GM12878 (cell line): ENCODE measurements at regions not wholly inside any gene's neighbourhood (a gene's known extent, or its start where the extent isn't known, plus 50 kb on each side); places are given as distances from the start of the nearest gene placed in this dataset.

Experiments
- ATAC-seq: fragments of 200-7000 bp; cut with Tn5 transposase; 3 replicates; pipeline ENCODE4 v1.9.1; 2020; ENCODE audit warnings: mild to moderate bottlenecking, moderate library complexity
- BruUV-seq: library from RNA; stranded (reverse); fragments of 400-500 nt; replicated peaks from 2 replicates; lab custom pipeline; 2021; lab: Mats Ljungman, UMichigan
- CTCF ChIA-PET: fragments of 300-600 bp; sonication (Branson Sonifier 250); formaldehyde crosslinking; extraction: SDS; loops from one replicate; lab custom pipeline; 2021; ENCODE audit warnings: inconsistent platforms; lab: Yijun Ruan, JAX
- POLR2A ChIA-PET: fragments of 350-600 bp; formaldehyde crosslinking; extraction: SDS; loops from one replicate; lab custom pipeline; 2021; ENCODE audit warnings: inconsistent platforms; lab: Charles Lee
- RAD21 ChIA-PET: fragments of 300-600 bp; sonication (Branson Sonifier 250); formaldehyde crosslinking; loops from one replicate; lab custom pipeline; 2023; ENCODE audit warnings: antibody characterized with exemption; ENCODE audit not compliant: unreplicated experiment; lab: Charles Lee
- SMC1A ChIA-PET: fragments of 300-600 bp; sonication (Branson Sonifier 250); formaldehyde crosslinking; loops from one replicate; lab custom pipeline; 2023; ENCODE audit not compliant: unreplicated experiment, uncharacterized antibody; lab: Charles Lee
- DNase-seq: peaks from one replicate; pipeline ENCODE4 v3.0.0-alpha.2; 2011; ENCODE audit warnings: low read depth, low spot score
- FAIRE-seq: peaks from 3 replicates; lab custom pipeline; 2011; peaks lifted over from hg19 to GRCh38; lab: Jason Lieb, UNC
- H2AFZ ChIP-seq: 2 replicates; pipeline ENCODE4 v1.6.0; 2011; ENCODE audit warnings: low read depth, low read length, control low read depth; ENCODE audit not compliant: control insufficient read depth
- H3K27ac ChIP-seq: 2 replicates; pipeline ENCODE4 v1.5.1; 2011; ENCODE audit warnings: control low read depth; ENCODE audit not compliant: control insufficient read depth, insufficient read depth
- H3K27me3 ChIP-seq, 2 experiments: replicated peaks in 1 of 2; 2 replicates each; pipeline versions ENCODE4 v1.6.0 to v1.6.1; 2011; ENCODE audit warnings: low read length in 1 of 2; ENCODE audit not compliant: control insufficient read depth in 2 of 2, insufficient read depth in 2 of 2
- H3K36me3 ChIP-seq, 2 experiments: 2 replicates each; pipeline ENCODE4 v1.5.1; 2011; ENCODE audit warnings: low read length in 1 of 2; ENCODE audit not compliant: control insufficient read depth in 2 of 2, insufficient read depth in 2 of 2
- H3K4me1 ChIP-seq: 2 replicates; pipeline ENCODE4 v1.6.1; 2011; ENCODE audit warnings: mild to moderate bottlenecking, low read length, moderate library complexity, mixed read lengths; ENCODE audit not compliant: control insufficient read depth, insufficient read depth
- H3K4me2 ChIP-seq: 2 replicates; pipeline ENCODE4 v1.6.0; 2011; ENCODE audit warnings: control low read depth; ENCODE audit not compliant: control insufficient read depth, insufficient read depth
- H3K4me3 ChIP-seq: fragments of 200-600 bp; sonication (generic); 2 replicates; pipeline ENCODE4 v1.5.1; 2016
- H3K79me2 ChIP-seq: 2 replicates; pipeline ENCODE4 v1.6.0; 2011; ENCODE audit warnings: low read length; ENCODE audit not compliant: control insufficient read depth, insufficient read depth
- H3K9ac ChIP-seq: 2 replicates; pipeline ENCODE4 v1.8.0; 2011; ENCODE audit warnings: low read length, control low read depth, mixed read lengths; ENCODE audit not compliant: control insufficient read depth, insufficient read depth
- H3K9me3 ChIP-seq: replicated peaks from 3 replicates; pipeline ENCODE4 v1.5.1; 2011; ENCODE audit warnings: mild to moderate bottlenecking, low read length; ENCODE audit not compliant: control insufficient read depth, insufficient read depth
- H4K20me1 ChIP-seq: 2 replicates; pipeline ENCODE4 v1.6.0; 2011; ENCODE audit not compliant: control insufficient read depth, insufficient read depth
- IKZF1 ChIP-seq: fragments of 450-650 bp; conservative IDR thresholded peaks from 2 replicates; pipeline ENCODE4 v1.6.1; 2017; ENCODE audit warnings: antibody characterized with exemption, mild to moderate bottlenecking
- IKZF2 ChIP-seq, 2 experiments: fragments of 450-650 bp; IDR thresholded peaks; 2 replicates each; pipeline ENCODE4 v1.6.1; 2017; ENCODE audit warnings: mild to moderate bottlenecking in 2 of 2, moderate library complexity in 2 of 2
- NFIC ChIP-seq: IDR thresholded peaks from 2 replicates; pipeline ENCODE4 v1.6.1; 2012; ENCODE audit warnings: low read depth, mild to moderate bottlenecking, inconsistent platforms, low read length, moderate library complexity
- POLR2A ChIP-seq: IDR thresholded peaks from 2 replicates; pipeline ENCODE4 v1.6.1; 2011; ENCODE audit warnings: low read depth, mild to moderate bottlenecking, low read length
- POU2F2 ChIP-seq: IDR thresholded peaks from 3 replicates; pipeline ENCODE4 v1.6.1; 2011; ENCODE audit warnings: low read depth, mild to moderate bottlenecking, low read length, borderline replicate concordance
- YBX1 ChIP-seq: fragments of 450-650 bp; IDR thresholded peaks from 2 replicates; pipeline ENCODE4 v1.6.1; 2016; ENCODE audit warnings: antibody characterized with exemption
- ZNF384 ChIP-seq: IDR thresholded peaks from 2 replicates; pipeline ENCODE4 v1.6.1; 2012; ENCODE audit warnings: low read depth, mild to moderate bottlenecking, low read length, improper control_type of control experiment, borderline replicate concordance
- WGBS: methylation state at CpG from one replicate; pipeline ENCODE4 v1.1.6; 2016; ENCODE audit warnings: low lambda C conversion rate; ENCODE audit not compliant: insufficient replicate concordance, insufficient coverage; ENCODE audit errors: missing lambda C conversion rate; 5-methylcytosine and 5-hydroxymethylcytosine counted together
- in situ Hi-C: fragments of 300-500 bp; cut with MboI; formaldehyde crosslinking; loops from 9 replicates; pipeline ENCODE4 v1.14.3; 2018; ENCODE audit warnings: mixed read lengths
- intact Hi-C: fragments of 100-400 bp; cut with micrococcal nuclease; formaldehyde crosslinking; loops from one replicate; pipeline ENCODE4 v1.14.2; 2022; ENCODE audit not compliant: unreplicated experiment
- TF ChIP-seq, protein P1 (sequence below): fragments of 450-650 bp; IDR thresholded peaks from 2 replicates; pipeline ENCODE4 v1.6.1; 2017; ENCODE audit warnings: mild to moderate bottlenecking
- TF ChIP-seq, protein P2 (sequence below): IDR thresholded peaks from 2 replicates; pipeline ENCODE4 v1.6.1; 2012; ENCODE audit warnings: mild to moderate bottlenecking, low read depth, low read length
- TF ChIP-seq, protein P3 (sequence below): fragments of 150-350 bp; IDR thresholded peaks from 2 replicates; pipeline ENCODE4 v1.6.1; 2014; ENCODE audit warnings: mild to moderate bottlenecking, low read depth, low read length
- TF ChIP-seq, protein P4 (sequence below): fragments of 450-650 bp; IDR thresholded peaks from 2 replicates; pipeline ENCODE4 v1.6.1; 2016; ENCODE audit warnings: mild to moderate bottlenecking
- TF ChIP-seq, protein P5 (sequence below): fragments of 450-650 bp; IDR thresholded peaks from 2 replicates; pipeline ENCODE4 v1.6.1; 2018; ENCODE audit warnings: borderline replicate concordance, mild to moderate bottlenecking; ENCODE audit not compliant: partially characterized antibody
- TF ChIP-seq, protein P6 (sequence below): fragments of 450-650 bp; conservative IDR thresholded peaks from 2 replicates; pipeline ENCODE4 v1.6.1; 2017; ENCODE audit warnings: mild to moderate bottlenecking, moderate library complexity

DNA sequence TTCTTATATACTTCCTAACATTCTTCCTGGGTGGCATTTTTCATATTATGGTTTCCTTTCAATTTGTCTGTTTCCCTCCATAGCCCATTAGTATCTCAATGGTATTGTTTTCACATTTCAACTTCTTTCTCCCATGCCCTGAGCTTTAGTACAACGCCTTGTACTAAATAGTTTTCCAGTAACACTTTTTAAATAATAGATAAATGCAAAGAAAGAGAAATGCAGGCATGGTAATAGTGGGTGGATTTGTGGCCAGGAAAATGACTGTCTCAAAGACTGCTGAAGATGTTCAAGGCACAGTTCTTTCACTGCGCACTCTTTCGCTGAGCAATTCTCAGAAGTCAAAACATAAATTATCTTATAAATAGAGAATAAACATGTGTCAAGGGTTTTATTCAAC lies 145.1 kb downstream of the LCA5 start:
- FAIRE-seq (no peak), ATAC-seq (no peak), DNase-seq (no peak)
- Histone ChIP-seq H3K4me1 (no peaks in the 10 kb centered on the region), H3K4me2 (no peak overlapping the region), H3K4me3 (no peak overlapping the region), H3K27ac (no peak overlapping the region), H3K9ac (no peak overlapping the region), H3K27me3 (no peaks in the 10 kb centered on the region), H3K79me2 (no peaks in the 10 kb centered on the region), H3K36me3 (no peaks in the 10 kb centered on the region), H2AFZ (no peak overlapping the region), H3K9me3 (no peaks in the 10 kb centered on the region), H4K20me1 (no peaks in the 10 kb centered on the region)
- 65% methylated on average over 3 of the region's 3 CpGs for WGBS
- no TSS peak for BruUV-seq
- in situ Hi-C loops, result no loop called here
- intact Hi-C loops, result no loop called here
- ChIA-PET RAD21 (no interaction called here), SMC1A (no interaction called here), CTCF (no interaction called here), POLR2A (no interaction called here)
- TF ChIP-seq, protein P1, sequence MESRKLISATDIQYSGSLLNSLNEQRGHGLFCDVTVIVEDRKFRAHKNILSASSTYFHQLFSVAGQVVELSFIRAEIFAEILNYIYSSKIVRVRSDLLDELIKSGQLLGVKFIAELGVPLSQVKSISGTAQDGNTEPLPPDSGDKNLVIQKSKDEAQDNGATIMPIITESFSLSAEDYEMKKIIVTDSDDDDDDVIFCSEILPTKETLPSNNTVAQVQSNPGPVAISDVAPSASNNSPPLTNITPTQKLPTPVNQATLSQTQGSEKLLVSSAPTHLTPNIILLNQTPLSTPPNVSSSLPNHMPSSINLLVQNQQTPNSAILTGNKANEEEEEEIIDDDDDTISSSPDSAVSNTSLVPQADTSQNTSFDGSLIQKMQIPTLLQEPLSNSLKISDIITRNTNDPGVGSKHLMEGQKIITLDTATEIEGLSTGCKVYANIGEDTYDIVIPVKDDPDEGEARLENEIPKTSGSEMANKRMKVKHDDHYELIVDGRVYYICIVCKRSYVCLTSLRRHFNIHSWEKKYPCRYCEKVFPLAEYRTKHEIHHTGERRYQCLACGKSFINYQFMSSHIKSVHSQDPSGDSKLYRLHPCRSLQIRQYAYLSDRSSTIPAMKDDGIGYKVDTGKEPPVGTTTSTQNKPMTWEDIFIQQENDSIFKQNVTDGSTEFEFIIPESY, result no peak
- TF ChIP-seq, protein P2, sequence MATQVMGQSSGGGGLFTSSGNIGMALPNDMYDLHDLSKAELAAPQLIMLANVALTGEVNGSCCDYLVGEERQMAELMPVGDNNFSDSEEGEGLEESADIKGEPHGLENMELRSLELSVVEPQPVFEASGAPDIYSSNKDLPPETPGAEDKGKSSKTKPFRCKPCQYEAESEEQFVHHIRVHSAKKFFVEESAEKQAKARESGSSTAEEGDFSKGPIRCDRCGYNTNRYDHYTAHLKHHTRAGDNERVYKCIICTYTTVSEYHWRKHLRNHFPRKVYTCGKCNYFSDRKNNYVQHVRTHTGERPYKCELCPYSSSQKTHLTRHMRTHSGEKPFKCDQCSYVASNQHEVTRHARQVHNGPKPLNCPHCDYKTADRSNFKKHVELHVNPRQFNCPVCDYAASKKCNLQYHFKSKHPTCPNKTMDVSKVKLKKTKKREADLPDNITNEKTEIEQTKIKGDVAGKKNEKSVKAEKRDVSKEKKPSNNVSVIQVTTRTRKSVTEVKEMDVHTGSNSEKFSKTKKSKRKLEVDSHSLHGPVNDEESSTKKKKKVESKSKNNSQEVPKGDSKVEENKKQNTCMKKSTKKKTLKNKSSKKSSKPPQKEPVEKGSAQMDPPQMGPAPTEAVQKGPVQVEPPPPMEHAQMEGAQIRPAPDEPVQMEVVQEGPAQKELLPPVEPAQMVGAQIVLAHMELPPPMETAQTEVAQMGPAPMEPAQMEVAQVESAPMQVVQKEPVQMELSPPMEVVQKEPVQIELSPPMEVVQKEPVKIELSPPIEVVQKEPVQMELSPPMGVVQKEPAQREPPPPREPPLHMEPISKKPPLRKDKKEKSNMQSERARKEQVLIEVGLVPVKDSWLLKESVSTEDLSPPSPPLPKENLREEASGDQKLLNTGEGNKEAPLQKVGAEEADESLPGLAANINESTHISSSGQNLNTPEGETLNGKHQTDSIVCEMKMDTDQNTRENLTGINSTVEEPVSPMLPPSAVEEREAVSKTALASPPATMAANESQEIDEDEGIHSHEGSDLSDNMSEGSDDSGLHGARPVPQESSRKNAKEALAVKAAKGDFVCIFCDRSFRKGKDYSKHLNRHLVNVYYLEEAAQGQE, result no peak
- TF ChIP-seq, protein P3, sequence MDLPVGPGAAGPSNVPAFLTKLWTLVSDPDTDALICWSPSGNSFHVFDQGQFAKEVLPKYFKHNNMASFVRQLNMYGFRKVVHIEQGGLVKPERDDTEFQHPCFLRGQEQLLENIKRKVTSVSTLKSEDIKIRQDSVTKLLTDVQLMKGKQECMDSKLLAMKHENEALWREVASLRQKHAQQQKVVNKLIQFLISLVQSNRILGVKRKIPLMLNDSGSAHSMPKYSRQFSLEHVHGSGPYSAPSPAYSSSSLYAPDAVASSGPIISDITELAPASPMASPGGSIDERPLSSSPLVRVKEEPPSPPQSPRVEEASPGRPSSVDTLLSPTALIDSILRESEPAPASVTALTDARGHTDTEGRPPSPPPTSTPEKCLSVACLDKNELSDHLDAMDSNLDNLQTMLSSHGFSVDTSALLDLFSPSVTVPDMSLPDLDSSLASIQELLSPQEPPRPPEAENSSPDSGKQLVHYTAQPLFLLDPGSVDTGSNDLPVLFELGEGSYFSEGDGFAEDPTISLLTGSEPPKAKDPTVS, result no peak
- TF ChIP-seq IKZF2 (IDR thresholded peaks at IDR 0.05) (no peak), YBX1 (no peak), POLR2A (no peak), NFIC (no peak), IKZF1 (no peak), POU2F2 (no peak), ZNF384 (no peak)
- TF ChIP-seq, protein P4, sequence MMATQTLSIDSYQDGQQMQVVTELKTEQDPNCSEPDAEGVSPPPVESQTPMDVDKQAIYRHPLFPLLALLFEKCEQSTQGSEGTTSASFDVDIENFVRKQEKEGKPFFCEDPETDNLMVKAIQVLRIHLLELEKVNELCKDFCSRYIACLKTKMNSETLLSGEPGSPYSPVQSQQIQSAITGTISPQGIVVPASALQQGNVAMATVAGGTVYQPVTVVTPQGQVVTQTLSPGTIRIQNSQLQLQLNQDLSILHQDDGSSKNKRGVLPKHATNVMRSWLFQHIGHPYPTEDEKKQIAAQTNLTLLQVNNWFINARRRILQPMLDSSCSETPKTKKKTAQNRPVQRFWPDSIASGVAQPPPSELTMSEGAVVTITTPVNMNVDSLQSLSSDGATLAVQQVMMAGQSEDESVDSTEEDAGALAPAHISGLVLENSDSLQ, result no peak
- TF ChIP-seq, protein P5, sequence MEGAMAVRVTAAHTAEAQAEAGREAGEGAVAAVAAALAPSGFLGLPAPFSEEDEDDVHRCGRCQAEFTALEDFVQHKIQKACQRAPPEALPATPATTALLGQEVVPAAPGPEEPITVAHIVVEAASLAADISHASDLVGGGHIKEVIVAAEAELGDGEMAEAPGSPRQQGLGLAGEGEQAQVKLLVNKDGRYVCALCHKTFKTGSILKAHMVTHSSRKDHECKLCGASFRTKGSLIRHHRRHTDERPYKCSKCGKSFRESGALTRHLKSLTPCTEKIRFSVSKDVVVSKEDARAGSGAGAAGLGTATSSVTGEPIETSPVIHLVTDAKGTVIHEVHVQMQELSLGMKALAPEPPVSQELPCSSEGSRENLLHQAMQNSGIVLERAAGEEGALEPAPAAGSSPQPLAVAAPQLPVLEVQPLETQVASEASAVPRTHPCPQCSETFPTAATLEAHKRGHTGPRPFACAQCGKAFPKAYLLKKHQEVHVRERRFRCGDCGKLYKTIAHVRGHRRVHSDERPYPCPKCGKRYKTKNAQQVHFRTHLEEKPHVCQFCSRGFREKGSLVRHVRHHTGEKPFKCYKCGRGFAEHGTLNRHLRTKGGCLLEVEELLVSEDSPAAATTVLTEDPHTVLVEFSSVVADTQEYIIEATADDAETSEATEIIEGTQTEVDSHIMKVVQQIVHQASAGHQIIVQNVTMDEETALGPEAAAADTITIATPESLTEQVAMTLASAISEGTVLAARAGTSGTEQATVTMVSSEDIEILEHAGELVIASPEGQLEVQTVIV, result no peak
- TF ChIP-seq, protein P6, sequence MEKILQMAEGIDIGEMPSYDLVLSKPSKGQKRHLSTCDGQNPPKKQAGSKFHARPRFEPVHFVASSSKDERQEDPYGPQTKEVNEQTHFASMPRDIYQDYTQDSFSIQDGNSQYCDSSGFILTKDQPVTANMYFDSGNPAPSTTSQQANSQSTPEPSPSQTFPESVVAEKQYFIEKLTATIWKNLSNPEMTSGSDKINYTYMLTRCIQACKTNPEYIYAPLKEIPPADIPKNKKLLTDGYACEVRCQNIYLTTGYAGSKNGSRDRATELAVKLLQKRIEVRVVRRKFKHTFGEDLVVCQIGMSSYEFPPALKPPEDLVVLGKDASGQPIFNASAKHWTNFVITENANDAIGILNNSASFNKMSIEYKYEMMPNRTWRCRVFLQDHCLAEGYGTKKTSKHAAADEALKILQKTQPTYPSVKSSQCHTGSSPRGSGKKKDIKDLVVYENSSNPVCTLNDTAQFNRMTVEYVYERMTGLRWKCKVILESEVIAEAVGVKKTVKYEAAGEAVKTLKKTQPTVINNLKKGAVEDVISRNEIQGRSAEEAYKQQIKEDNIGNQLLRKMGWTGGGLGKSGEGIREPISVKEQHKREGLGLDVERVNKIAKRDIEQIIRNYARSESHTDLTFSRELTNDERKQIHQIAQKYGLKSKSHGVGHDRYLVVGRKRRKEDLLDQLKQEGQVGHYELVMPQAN, result no peak
